Heart left ventricle (tissue), 16 donors: ENCODE measurements at regions not wholly inside any gene's neighbourhood (a gene's known extent, or its start where the extent isn't known, plus 50 kb on each side); places are given as distances from the start of the nearest gene placed in this dataset.

ENCODE experiments used
- ATAC-seq, 4 donors: fragments of 200-7000 bp; cut with Tn5 transposase; one replicate each; pipeline ENCODE4 v1.9.1; 2020 to 2022; ENCODE audit warnings: moderate library complexity in 4 of 4, mild to moderate bottlenecking in 3 of 4, moderate number of reproducible peaks in 1 of 4
- DNase-seq, 5 donors: peaks; one replicate each; pipeline ENCODE4 v3.0.0-alpha.2; 2020
- H3K27ac ChIP-seq, 12 donors: fragments of 200-600 bp; sonication (generic) in 4 of 12; one replicate each; pipeline versions ENCODE4 v1.5.0 to v1.8.0; 2016 to 2022; ENCODE audit warnings: mild to moderate bottlenecking in 2 of 12
- H3K27me3 ChIP-seq, 9 donors: fragments of 200-600 bp; sonication (generic) in 2 of 9; one replicate each; pipeline versions ENCODE4 v1.5.1 to v1.8.0; 2016 to 2022; ENCODE audit warnings: mild to moderate bottlenecking in 3 of 9
- H3K36me3 ChIP-seq, 9 donors: fragments of 200-600 bp; sonication (generic) in 2 of 9; one replicate each; pipeline versions ENCODE4 v1.5.0 to v1.8.0; 2018 to 2022; ENCODE audit warnings: mild to moderate bottlenecking in 2 of 9
- H3K4me1 ChIP-seq, 12 donors: fragments of 200-600 bp; sonication (generic) in 4 of 12; one replicate each; pipeline versions ENCODE4 v1.5.0 to v1.8.0; 2016 to 2022; ENCODE audit warnings: mild to moderate bottlenecking in 3 of 12
- H3K4me3 ChIP-seq, 12 donors: fragments of 200-600 bp; sonication (generic) in 4 of 12; one replicate each; pipeline versions ENCODE4 v1.5.0 to v1.8.0; 2017 to 2022; ENCODE audit warnings: mild to moderate bottlenecking in 9 of 12, moderate library complexity in 4 of 12
- H3K9me3 ChIP-seq, 12 donors: fragments of 200-600 bp; sonication (generic) in 4 of 12; one replicate each; pipeline versions ENCODE4 v1.5.0 to v1.8.0; 2016 to 2022; ENCODE audit warnings: mild to moderate bottlenecking in 1 of 12
- POLR2A ChIP-seq, 2 donors: fragments of 450-650 bp; IDR thresholded peaks; one replicate each; pipeline ENCODE4 v1.6.1; 2017; ENCODE audit warnings: antibody characterized with exemption in 2 of 2, mild to moderate bottlenecking in 2 of 2, moderate library complexity in 2 of 2
- WGBS, 4 donors: extraction: QIAGEN DNeasy Blood & Tissue Kit in 2 of 4; methylation state at CpG; one replicate each; pipeline versions ENCODE4 v1.1.5 to v1.1.7; 2013 to 2018; 5-methylcytosine and 5-hydroxymethylcytosine counted together
- intact Hi-C, 10 donors: fragments of 100-400 bp; cut with DNase I; formaldehyde crosslinking; loops; one replicate each; pipeline versions ENCODE4 v1.11.1 to v1.14.2; 2022
- TF ChIP-seq, protein P1 (sequence below), 12 donors: fragments of 200-600 bp; sonication (generic) in 4 of 12; IDR thresholded peaks; one replicate each; pipeline versions ENCODE4 v1.5.0 to v1.8.0; 2018 to 2022; ENCODE audit warnings: antibody characterized with exemption in 12 of 12, mild to moderate bottlenecking in 5 of 12
- donor health status: ischemic (EF 13 %, LVEDD 7.1; RV severe dilation, severe dysfunction).
- donor health status: healthy with polysubstance abuse.
- donor health status: DM: no; HTN: yes; CAD: no.
- donor health status: DM: no; HTN: no; CAD: no.
- donor health status: ischemic (EF 25% LVEDD 6.9; RV normal size, moderate dysfunction).
- donor health status: ischemic (EF 25% LVEDD 5.7; RV mildly dilated, moderate dysfunction).
- donor health status: healthy.
- donor health status: DM: yes; HTN: yes; CAD: no.
- donor health status: ischemic (EF 35%, LVEDD 5.7; RV mildly dilated, moderate dysfunction).
- donor health status: nonischemic (EF 11% LVEDD 7.7; RV severe dilation, severe dysfunction).
- donor health status: DM: yes; HTN: yes; CAD: no.
- donor health status: PGD.
- donor health status: ischemic (EF 29% LVEDD 5.4; RV normal size, mild dysfunction).
- donor health status: nonischemic (EF 23%, LVEDD 6.1; RV moderate dilation, normal function).

DNA sequence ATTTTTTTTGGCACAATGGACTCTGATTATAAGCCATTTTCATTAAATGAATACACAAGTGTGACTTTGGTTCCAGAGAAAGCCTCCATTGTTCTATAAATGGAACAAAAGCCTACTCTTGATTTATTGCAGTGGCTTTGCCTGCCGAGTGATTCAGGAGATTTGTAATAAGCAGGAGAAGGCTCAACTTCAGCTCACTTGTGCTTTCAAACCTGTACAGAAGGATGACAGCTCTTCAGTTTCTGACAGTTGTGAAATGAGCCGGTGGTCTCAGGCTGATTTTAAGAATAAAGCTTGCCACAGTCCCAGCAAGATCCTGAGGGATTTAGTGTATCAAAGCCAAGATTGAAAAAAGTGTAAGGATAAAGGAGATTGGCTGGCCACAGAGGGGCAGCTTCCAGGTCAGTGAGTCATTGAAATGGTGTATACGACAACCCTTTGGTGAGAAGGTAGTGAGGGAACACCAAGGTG, 438.8 kb upstream of the TGFBR2 start:
- TF ChIP-seq POLR2A (IDR thresholded peaks at IDR 0.05) = no peak
- TF ChIP-seq, protein P1, sequence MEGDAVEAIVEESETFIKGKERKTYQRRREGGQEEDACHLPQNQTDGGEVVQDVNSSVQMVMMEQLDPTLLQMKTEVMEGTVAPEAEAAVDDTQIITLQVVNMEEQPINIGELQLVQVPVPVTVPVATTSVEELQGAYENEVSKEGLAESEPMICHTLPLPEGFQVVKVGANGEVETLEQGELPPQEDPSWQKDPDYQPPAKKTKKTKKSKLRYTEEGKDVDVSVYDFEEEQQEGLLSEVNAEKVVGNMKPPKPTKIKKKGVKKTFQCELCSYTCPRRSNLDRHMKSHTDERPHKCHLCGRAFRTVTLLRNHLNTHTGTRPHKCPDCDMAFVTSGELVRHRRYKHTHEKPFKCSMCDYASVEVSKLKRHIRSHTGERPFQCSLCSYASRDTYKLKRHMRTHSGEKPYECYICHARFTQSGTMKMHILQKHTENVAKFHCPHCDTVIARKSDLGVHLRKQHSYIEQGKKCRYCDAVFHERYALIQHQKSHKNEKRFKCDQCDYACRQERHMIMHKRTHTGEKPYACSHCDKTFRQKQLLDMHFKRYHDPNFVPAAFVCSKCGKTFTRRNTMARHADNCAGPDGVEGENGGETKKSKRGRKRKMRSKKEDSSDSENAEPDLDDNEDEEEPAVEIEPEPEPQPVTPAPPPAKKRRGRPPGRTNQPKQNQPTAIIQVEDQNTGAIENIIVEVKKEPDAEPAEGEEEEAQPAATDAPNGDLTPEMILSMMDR (IDR thresholded peaks at IDR 0.05) = no peak
- Histone ChIP-seq H3K36me3 (no peaks in the 10 kb centered on the region), H3K4me3 (no peak overlapping the region), H3K9me3 (peaks cover 0 to 10% (median 0%) of the 10 kb centered on the region in 12 donors), H3K27me3 (no peaks in the 10 kb centered on the region), H3K27ac (peak overlapping the region in 2 of 12 donors; percentile 30 to 32), H3K4me1 (peaks cover 0 to 7% (median 0%) of the 10 kb centered on the region in 12 donors)
- intact Hi-C loops = no loop called here
- ATAC-seq = peak in 1 of 4 donors; percentile 60
- no peak for DNase-seq
- 55 to 74% (median 61%) methylated on average over 3 of the region's 3 CpGs for WGBS, 4 donors

DNA sequence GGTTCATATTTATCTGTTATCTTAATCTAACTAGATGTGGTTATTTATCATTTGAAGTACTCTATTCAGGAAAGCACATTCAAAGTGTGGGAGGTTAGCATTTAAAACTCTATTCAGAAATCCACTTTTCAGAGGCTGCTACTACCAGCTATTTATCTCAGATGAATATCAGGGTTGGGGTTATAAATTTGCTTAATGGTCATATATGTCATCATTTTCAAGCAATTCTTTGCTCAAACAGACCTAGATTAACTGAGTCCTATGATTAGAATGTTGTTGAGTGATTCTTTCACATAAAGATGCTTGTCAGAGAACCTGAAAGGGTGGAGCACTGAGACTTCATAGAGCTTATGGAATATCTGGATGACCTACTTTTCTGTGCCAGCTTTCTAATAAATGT, 436.9 kb upstream of the TGFBR2 start:
- intact Hi-C loops = no loop called here
- ATAC-seq (no peak), DNase-seq (no peak)
- TF ChIP-seq, protein P1 (IDR thresholded peaks at IDR 0.05) = no peak
- TF ChIP-seq POLR2A (IDR thresholded peaks at IDR 0.05) = no peak
- Histone ChIP-seq H3K27ac (no peak overlapping the region), H3K4me3 (no peak overlapping the region), H3K36me3 (no peaks in the 10 kb centered on the region), H3K4me1 (peaks cover 0 to 3% (median 0%) of the 10 kb centered on the region in 12 donors), H3K9me3 (peaks cover 0 to 10% (median 0%) of the 10 kb centered on the region in 12 donors), H3K27me3 (no peaks in the 10 kb centered on the region)

DNA sequence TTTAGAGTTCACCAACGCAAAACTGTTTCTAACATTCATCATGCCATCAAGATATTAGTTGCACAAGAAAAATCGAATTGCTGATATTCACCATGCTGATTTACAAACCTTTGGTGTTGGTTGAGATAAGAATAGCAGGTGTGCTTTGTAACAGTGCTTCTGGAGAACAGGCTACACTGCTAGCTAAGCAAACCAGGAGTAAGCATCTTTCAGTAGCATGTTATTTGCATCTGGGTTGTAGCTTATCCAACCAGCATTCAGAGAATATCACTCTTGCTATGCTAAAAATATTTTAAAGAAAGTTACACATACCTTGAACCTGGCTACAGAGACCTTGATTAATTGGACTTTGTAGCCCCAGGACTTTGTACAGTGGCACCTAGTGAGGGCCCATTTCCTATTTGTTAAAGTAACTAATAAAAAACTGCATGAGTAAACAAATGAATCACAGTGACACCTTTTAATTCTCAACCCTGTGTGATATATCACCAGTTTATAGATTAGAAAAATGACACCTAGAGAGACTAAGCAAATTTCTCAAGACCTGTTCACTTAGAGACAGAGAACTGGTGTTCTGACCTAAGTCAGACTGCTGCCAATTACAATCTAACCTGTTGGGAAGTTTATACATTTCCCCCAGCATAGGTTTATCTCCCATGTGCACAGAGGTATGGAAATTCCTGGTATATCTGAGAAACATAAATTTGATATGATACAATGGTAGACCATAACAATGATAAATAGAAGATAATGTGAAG, 435.5 kb upstream of the TGFBR2 start:
- Histone ChIP-seq H3K9me3 (peaks cover 0 to 3% (median 0%) of the 10 kb centered on the region in 12 donors), H3K36me3 (no peaks in the 10 kb centered on the region), H3K4me1 (peaks cover 0 to 3% (median 0%) of the 10 kb centered on the region in 12 donors), H3K4me3 (no peak overlapping the region), H3K27me3 (no peaks in the 10 kb centered on the region), H3K27ac (no peak overlapping the region)
- no peak for ATAC-seq
- TF ChIP-seq, protein P1 (IDR thresholded peaks at IDR 0.05) = no peak
- no peak for TF ChIP-seq POLR2A (IDR thresholded peaks at IDR 0.05)
- intact Hi-C loops = no loop called here
- no peak for DNase-seq
- 81 to 86% (median 84%) methylated on average over 2 of the region's 2 CpGs for WGBS, 4 donors

DNA sequence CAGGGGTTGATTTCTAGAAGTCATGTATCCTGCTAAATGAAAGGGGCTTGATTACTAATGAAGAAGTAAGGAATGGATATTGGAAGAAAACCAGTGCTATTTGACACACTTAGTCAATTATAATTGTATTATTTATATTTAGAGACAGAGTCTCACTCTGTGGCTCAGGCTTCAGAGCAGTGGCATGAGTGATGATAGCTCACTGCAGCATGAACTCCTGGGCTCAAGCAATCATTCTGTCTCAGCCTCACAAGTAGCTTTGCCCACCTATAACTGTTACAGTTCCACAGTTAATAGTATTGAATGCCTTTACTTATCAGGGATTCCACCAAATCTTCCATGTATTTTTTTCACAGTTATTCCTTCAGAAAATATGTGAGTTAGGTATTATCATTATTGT, 432.0 kb upstream of the TGFBR2 start:
- intact Hi-C loops = no loop called here
- H3K4me1 ChIP-seq = no peaks in the 10 kb centered on the region
- H3K36me3 ChIP-seq = no peaks in the 10 kb centered on the region
- peak in 1 of 5 donors; percentile 30 for DNase-seq
- H3K27ac ChIP-seq = no peak overlapping the region
- H3K4me3 ChIP-seq = no peak overlapping the region
- ATAC-seq = peak in 1 of 4 donors; percentile 61
- H3K9me3 ChIP-seq = no peaks in the 10 kb centered on the region
- H3K27me3 ChIP-seq = no peaks in the 10 kb centered on the region
- no peak for TF ChIP-seq POLR2A (IDR thresholded peaks at IDR 0.05)
- TF ChIP-seq, protein P1 (IDR thresholded peaks at IDR 0.05) = no peak
